Hippocampal formation (tissue), 2 donors: ENCODE measurements at regions not wholly inside any gene's neighbourhood (a gene's known extent, or its start where the extent isn't known, plus 50 kb on each side); places are given as distances from the start of the nearest gene placed in this dataset.
"Not testable (repeated sequence)": the region's sequence is repeated elsewhere in the genome, so short reads cannot be mapped to it uniquely, and the experiment has no call there.

Source experiments
- DNase-seq, 2 donors: peaks; one replicate each; lab custom pipeline; 2025; lab: John Stamatoyannopoulos, UW

DNA sequence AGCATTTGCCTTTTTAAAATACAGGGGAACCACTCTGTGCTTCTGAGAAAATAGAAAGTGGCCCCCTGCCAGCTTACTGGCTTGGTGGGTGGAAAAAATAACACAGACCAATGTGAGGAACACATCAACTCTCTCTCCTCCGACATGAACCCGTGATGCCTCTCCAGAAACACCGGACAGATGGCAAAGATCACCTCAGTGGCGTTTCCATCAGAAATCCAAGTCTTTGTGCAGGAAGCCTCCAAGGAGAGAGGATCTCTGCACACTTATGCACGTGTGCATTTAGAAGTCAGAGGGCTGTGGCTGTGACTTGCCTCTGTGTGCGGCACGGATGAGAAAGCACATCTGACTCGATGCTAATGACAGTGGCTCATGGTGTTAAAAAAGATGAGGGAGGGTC is 112.3 kb upstream of the KLF12 start:
- no peak for DNase-seq

DNA sequence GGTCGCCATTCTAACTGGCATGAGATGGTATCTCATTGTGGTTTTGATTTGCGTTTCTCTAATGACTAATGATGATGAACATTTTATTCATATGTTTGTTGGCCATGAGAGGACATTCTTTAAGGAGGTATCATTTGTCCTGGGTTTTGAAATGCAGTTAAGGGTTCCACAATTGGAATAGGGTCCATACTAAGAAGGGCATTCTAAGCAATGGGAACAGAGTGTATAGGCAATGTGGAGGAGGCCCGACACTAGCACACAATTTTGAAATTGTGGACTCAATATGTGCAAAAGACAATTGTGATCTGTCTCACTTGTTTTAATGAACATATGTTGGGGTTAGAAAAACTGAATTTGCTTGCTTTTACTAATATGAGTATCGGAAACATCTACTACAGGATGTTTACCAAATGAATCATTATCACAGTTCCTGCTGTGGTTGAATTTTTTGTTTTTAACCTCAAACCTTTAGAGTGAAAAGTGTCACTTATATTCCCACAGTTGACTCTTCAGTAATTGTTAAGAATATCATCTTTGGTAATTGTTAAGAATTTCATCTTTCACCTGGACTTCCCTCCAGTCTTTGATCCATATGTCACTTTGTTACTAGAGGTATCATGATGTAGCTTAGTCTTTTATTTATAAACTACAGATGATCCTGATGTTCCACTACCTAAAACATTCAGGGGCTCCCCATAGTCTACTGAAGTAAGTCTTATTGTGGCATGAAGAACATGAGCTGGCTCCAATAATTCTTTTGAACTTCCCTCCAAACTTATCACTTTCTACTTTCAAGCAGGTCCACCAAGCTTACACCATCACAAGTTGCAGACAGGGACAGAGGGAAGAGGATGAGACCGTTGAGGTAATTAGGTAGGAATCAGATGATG is 109.7 kb upstream of the KLF12 start:
- DNase-seq = no peak

DNA sequence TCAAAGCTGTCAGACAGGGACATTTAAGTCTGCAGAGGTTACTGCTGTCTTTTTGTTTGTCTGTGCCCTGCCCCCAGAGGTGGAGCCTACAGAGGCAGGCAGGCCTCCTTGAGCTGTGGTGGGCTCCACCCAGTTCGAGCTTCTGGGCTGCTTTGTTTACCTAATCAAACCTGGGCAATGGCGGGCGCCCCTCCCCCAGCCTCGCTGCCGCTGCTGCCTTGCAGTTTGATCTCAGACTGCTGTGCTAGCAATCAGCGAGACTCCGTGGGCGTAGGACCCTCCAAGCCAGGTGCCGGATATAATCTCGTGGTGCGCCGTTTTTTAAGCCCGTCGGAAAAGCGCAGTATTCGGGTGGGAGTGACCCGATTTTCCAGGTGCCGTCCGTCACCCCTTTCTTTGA is 107.1 kb upstream of the KLF12 start:
- not testable (repeated sequence) for DNase-seq

DNA sequence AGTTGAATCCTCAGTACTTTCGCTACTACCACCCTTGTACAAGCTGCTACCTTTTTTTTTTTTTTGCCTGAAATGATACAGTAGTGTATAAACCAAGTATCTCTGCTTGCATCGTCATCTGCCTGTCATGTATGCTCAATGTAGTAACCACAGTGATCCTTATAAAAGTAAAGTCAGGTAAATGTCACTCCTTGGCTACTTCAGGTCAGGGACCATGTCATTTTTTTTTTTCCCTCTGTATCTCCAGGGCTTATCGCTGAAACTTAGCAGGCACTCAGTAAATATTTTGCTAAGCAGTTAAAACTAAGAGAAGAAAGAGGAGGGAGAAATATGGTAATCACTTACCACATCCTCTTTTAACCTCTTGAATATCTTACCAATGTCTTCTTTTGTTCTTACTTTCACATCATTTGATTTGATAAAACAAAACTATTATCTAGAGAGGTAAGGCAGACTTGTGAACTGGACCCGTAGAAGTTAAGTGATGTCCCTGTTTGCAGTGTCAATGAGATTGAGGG is 96.8 kb upstream of the KLF12 start:
- no peak for DNase-seq

DNA sequence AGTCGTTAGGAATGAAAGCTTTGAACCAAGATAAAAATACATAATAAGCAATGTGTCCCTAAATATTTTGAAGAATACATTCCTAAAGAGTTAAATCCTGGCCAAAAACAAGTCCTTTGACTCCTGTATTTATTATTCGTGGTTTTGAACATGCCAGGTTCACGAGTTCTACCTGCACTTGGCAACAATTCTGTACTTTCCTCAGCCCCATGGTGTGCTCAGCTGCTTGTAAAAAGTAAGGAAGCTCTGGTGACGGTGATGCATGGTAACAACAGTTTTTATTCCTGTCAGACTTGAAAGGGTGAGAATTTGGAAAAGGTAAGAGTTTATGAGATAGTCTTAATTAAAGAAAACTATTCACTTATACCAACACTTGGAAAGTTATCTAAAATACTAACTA is 95.0 kb upstream of the KLF12 start:
- no peak for DNase-seq

DNA sequence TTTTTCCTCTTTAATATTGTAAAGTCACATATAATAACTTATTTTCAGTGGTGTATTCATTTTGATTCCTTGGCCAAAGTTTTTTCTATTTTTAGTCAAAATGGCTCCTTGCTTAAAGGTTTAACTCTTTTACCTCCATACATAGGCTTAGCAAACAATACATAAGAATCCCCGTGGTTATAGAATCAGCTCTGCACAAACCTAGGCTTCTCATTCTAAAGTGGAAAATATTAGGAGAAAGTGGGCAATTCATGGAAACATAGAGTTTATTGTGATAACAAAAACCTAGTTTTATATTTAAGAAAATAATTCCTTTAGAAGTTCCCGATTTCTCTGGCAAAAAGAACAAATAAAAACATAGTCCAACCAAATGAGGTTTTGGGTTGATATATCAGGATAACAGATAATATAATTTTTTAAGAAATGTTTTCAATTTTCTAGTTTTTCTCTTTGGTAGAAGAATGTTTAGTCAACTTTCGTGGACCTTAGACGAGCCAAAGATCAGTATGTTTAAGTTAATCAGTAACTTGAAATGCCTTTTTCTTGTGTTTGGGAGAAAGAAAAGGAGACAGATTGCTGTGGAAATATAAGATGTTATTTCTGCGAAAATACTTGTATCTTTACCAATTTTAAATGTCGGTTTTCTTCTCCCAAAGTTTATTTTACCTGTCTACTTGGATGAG is 93.4 kb upstream of the KLF12 start:
- no peak for DNase-seq

DNA sequence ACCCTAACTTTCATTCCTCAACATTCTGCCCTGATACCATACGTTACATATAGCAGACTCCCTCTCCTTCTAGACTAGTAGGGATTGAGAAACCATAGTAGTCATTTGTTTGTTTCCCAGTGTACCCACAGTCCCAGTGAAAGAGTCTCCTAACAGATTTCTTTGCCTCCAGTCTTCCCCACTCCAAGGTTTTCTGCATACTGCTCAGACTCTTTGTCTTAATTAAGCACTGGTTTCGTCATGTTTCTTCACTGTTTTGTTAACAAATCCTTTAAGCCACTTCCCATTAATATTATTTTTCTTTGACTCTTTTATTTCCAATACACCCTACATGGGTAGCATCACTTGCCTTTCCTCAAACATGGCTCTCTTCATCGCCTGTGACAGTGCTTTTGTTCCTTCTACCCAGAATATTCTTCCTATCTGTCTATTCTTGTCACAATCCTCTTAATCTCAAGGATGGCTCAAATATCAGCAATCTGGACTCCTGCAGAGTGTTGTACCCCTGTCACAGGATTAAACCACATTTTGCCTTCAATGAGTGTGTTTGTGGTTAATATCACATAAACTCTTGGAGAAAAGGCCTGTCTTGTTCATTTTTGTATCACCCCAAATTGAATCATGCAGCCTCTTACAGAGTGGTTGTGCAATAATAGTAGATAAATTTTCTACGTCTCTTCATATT is 92.7 kb upstream of the KLF12 start:
- no peak for DNase-seq

DNA sequence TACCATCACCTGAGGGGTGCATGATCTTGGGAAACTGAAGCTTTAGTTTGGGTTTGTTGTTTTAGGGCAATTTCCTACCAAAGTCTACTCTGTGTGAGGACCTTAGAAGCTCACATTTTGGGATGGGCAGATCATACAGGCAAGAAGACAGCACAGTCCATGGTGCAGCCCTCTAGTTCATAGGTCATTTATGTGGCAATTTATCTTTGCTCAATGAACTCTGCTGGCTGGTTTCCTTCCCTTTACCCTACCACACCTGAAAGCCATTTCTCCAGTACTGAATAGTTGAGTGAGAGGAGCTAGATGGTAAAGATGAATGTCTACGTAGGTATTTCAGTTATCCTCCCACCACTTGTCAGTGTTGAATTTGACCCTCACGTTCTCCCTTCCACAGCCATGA is 87.5 kb upstream of the KLF12 start:
- DNase-seq = no peak

DNA sequence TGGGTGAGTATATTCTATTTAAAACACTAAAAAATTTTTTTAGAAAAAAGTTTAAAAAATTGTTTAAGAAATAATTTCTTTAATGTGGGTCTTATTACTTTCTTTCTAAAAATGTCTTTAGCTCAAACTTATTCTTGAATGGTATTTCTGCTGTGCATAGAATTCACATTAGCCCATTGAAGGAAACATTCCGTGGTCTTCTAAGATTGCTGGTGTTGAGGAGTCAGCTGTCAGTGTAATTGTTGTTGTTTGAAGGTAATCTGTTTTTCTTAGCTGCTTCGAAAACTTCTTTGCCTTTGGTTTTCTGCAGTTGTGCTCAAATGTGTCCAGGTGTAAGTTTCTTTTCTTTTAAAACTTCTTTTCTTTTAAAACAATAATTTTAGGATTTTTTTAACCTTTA is 85.4 kb upstream of the KLF12 start:
- DNase-seq = no peak

DNA sequence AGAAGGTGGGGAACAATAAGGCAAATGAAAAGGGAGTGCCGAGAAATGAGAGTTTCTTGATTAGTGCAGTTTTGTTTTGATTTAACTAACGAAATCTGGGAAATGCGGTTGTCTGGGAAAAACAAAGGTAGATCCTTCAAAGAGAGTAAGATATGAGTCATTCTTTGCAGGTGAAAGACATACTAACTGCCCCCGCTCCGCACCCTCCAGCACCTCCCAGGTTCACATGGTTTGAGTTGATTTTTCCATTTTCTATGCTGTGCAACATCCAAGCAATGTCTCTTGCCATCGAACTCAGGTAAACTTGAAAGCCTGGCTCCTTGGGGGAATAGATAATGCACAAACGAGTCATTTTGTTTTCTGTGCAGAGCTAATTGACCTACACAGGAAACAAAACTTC is 84.1 kb upstream of the KLF12 start:
- DNase-seq = no peak

DNA sequence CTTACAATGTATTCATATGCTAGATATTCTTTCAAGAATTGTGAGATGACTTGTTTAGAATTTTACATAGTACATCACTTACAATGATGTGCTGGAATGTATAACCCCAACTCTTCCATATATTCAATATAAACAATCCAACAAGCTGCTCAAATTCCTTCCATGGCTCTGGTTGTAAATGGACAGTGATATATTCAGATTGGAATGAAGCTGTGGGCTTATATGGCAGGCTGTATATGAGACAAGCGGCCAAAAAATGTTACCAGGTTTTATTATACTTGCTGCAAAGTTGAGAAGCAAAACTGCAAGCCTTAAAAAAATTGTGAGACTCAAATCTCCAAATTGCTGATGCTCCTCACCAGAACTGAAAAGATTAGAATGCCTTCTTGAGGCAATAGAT is 83.6 kb upstream of the KLF12 start:
- DNase-seq = no peak

DNA sequence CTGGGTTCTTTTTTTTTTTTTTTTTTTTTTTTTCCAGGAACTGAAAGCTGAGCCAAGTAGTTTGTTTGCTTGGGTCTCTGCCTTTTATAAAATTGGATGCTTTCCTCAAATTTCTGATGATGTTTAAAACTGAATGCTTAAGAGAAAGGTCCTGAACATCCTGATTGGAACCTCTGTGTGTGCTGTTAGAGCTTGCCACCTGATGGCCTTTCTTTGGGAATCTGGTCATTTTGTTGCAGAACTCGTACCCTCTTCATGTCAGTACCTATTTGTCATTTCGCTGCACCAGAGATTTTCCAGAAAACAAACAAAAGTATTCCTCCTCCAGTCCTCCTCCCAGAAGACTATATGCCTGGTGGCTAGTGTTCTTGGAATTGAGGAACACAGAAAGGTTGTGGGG is 81.2 kb upstream of the KLF12 start:
- no peak for DNase-seq

DNA sequence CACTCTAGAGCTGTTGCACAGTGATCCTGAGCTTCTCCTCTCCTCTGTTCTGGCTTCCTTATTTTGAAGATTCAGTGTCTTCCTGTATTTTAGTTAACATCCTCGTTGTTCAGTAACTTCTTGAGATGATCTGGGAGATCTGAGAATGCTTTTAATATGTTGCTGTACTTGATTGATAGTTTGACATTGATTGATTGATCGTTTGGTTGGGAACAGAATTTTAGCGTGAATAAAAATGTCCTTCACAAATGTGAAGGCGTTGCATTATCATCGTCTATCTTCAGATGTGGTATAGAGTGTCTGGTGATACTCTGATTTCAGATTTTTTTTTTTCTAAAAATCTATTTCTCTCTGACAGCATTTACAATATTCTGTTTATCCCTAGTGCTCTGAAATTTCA is 80.1 kb upstream of the KLF12 start:
- DNase-seq = no peak

DNA sequence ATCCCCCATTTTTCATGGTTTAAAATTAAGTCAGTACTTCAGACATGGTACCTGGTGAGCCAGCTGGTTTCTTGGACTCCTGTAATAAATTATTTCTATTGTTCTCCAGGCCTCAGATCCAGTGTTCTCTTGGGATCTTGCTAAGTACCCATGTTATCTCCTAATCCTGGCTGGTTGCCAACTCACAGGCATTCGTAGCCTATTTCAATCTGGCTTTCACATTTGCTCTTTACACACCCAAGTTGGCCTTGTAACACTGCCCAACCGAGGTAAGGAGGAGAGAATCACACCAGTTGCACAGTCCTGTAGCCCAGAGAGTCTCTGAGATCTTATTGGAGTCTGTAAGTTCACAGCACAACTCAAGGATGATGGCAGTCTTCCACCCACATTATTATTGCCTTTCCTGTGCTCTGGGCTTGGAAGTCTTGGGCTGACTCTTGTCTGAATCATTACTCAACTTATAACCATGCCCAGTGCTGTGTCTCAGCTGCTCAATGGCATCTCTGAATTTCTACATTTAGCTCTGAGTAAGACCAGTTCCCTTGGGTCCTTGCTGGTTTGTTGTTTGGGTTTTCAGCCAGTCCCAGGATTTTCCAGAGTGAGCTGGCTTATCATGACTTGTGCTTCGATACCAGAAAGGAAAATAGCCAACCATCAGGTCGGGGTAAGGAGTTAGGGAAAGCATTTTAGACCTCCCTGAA is 76.6 kb upstream of the KLF12 start:
- no peak for DNase-seq

DNA sequence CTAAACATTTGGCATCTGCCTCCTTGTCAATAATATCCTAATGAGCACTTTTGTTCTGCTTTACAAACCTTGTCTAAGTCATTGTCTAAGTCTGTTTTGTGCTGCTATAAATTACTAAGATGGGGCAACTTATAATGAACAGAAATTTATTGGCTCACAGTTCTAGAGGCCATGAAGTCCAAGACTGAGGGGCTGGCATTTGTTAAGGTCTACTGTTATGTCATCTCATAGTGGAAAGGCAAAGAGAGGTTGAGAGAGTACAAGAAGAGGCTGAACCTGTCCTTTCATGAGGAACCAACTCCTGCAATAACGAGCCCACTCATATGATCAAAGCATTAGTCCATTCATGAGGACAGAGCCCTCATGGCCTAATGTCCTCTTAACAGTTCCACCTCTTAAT is 72.7 kb upstream of the KLF12 start:
- DNase-seq = no peak

DNA sequence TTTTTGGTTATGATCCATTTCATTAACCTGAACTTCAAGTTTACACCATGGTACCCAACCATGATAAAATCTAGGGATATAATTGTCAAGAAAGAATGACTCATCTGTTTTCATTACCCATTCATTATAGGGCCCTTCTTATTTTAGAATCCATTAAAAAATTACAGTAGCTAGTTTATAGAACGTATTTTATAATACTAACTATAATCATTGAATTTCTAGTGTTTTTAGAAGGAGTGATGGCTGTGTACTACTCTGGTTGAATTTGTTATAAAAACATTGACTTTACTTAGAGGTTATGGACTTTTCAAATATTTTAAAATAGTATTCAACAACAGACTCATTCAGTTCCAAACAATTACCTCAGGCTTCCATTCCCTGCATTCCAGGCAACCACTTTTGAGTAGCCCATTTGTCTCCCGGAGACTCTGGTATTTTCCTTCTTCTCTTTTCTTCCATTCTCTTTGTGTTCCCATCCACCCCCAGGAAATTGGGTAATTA is 71.9 kb upstream of the KLF12 start:
- DNase-seq = no peak

DNA sequence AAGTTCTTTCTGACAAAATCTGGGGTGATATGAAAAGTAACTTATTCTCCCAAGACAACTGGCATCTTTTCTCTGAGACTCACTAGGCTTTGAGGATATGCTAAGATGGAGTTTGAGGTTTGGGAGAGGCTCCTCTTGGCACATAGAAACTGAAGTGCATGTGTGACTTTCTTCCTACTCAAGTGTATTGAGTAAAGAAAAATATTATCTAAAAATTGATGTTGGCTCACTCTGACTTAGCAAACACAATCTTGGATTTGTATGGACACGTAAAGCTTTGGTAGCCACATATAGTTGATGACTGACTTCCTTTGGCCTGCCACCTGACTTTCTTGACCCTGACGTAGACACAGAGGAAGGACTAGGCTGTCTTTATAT is 71.1 kb upstream of the KLF12 start:
- no peak for DNase-seq

DNA sequence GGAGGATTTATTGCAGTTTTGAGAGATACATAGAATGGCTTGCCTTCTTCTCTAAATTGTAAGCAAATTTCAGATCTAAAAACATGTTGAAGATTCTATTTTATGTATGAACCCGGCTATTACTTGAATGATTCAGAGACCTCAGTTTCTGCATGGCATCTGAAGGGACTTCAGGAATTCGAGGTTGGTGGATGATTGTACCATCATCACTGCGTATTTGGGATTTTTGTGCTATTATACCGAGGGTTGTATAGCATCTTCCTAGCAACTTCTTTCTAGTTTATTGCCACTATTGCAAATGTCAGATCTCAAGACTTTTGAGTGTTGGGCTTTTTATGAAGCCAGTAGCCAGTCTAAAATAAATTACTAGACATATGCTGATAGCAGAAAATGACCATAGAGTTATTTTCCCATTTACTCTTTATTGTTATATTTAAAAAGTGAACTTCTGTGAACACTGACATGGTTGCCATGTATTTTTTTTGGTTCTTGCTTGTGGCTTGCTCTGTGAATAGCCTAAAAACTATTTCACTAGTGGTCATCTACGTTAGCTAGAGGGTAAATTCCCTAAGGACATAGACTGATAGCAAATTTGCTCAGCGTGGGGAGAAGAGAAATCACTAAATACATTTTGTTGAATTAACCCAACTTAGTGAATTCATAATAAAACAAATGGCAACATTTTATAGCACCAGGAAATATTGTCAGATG is 70.6 kb upstream of the KLF12 start:
- DNase-seq = no peak

DNA sequence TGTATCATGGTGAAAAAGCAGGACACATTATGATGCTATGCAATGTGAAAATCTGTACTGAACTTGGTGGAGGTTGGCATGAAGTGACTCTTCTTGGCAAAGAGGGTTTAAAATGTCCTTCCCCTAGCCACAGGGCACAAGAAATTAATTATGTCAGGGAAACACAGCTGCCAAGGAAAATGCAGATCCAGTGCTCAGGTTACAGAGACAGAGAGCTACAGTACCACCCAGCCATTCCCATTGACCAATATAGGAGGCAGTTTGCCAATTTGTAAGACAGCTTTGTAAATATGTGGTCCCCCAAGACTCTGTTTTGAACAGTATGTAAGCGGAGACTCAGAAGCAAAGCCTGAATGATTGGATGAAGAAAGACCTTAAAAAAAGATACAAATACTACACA is 69.4 kb upstream of the KLF12 start:
- DNase-seq = no peak

DNA sequence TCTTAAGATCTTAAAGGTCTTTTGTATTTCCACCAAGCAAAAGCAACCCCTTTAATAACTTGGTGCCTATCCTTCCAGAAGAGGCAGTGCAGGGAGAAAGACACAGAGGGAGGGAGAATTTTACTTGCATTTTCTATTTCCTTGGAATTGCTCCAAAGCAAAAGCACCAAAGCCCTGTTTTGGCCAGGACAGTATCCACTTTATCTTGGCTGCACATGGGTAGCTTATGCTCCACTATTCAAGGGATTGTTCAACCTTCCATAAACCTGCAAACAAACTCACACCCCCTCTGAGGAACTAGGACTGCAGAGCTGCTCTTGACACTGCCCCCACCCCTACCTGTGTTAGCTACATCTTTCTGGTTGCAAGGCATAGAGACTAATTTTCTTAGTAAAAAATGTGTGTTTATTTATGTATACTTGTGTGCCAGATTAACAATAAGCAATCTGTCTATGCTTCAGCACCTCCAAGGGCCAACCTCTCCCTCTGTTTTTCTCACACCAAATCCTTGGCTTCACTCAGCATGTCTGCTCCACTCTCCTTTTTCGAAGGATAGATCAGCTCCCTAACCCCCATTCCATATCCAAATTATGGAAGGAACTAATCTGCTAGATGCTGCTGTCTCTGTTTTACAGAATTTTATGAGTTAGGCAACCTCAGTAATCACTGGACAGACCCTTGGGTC is 68.1 kb upstream of the KLF12 start:
- no peak for DNase-seq

DNA sequence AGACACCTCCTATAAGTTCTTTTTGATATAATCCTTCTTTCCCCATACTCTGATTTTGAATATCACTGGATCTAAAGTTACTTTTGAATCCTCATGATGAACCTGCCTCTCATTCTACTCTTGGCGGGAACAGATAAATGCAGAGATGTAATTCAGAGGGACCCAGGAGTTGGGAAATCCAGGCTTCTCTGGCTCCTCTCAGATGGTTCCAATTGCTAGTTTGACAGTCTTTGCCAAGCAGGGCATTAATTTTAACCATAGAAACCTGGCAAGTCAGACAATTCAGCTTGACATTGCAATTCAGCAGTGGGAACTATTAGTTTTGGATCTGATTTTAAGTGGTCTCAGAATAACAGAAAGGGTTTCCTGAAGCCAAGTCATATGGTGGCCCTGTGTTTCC is 67.3 kb upstream of the KLF12 start:
- DNase-seq = no peak
